Stimulated activated CD8-positive, alpha-beta memory T cell treated with anti-CD3 and anti-CD28 coated beads, Interleukin-2, amount 100 ng/mL, for 1 hour (primary cell): ENCODE measurements at regions not wholly inside any gene's neighbourhood (a gene's known extent, or its start where the extent isn't known, plus 50 kb on each side); places are given as distances from the start of the nearest gene placed in this dataset.

Source experiments
- DNase-seq, 2 donors: peaks; one replicate each; pipeline ENCODE4 v3.0.0-alpha.2; 2020; ENCODE audit warnings: low read depth in 2 of 2

GRCh38 chr22:48223488-48224190 lies 1461.2 kb downstream of the TBC1D22A start:
- DNase-seq, result no peak

GRCh38 chr22:48222742-48223487 lies 1460.5 kb downstream of the TBC1D22A start:
- DNase-seq, result no peak

GRCh38 chr22:48218889-48219420 lies 1456.5 kb downstream of the TBC1D22A start:
- no peak for DNase-seq

GRCh38 chr22:48217596-48217995 lies 1455.1 kb downstream of the TBC1D22A start:
- no peak for DNase-seq

- no peak for DNase-seq
These were observed 1450.3 kb downstream of the TBC1D22A start for GRCh38 chr22:48212727-48213126.

- no peak for DNase-seq
These were observed 1448.4 kb downstream of the TBC1D22A start for GRCh38 chr22:48210812-48211211.

GRCh38 chr22:48210198-48210580 lies 1447.7 kb downstream of the TBC1D22A start:
- no peak for DNase-seq

- DNase-seq, result no peak
These were observed 1447.2 kb downstream of the TBC1D22A start for GRCh38 chr22:48209473-48210197.

GRCh38 chr22:48208894-48209293 lies 1446.4 kb downstream of the TBC1D22A start:
- no peak for DNase-seq

- DNase-seq, result no peak
These were observed 1445.6 kb downstream of the TBC1D22A start for GRCh38 chr22:48207919-48208535.

GRCh38 chr22:48205790-48206189 lies 1443.3 kb downstream of the TBC1D22A start:
- no peak for DNase-seq

- DNase-seq, result no peak
These were observed 1442.7 kb downstream of the TBC1D22A start for GRCh38 chr22:48205161-48205560.

GRCh38 chr22:48204296-48204695 lies 1441.8 kb downstream of the TBC1D22A start:
- DNase-seq, result no peak

GRCh38 chr22:48199667-48200066 lies 1437.2 kb downstream of the TBC1D22A start:
- no peak for DNase-seq

GRCh38 chr22:48198489-48199459 lies 1436.3 kb downstream of the TBC1D22A start:
- DNase-seq, result no peak

- DNase-seq, result no peak
These were observed 1434.8 kb downstream of the TBC1D22A start for GRCh38 chr22:48197189-48197690.

GRCh38 chr22:48192920-48193319 lies 1430.5 kb downstream of the TBC1D22A start:
- DNase-seq, result no peak

GRCh38 chr22:48192071-48192470 lies 1429.6 kb downstream of the TBC1D22A start:
- no peak for DNase-seq

GRCh38 chr22:48188231-48188721 lies 1425.8 kb downstream of the TBC1D22A start:
- peak in 1 of 2 donors; percentile 27 for DNase-seq

- no peak for DNase-seq
These were observed 1424.9 kb downstream of the TBC1D22A start for GRCh38 chr22:48187356-48187755.
